Sigmoid colon (tissue), 6 donors: ENCODE measurements at regions not wholly inside any gene's neighbourhood (a gene's known extent, or its start where the extent isn't known, plus 50 kb on each side); places are given as distances from the start of the nearest gene placed in this dataset.
A peak's percentile ranks its signal among the peaks of the same experiment; 100 is the strongest.
"Not testable (repeated sequence)": the region's sequence is repeated elsewhere in the genome, so short reads cannot be mapped to it uniquely, and the experiment has no call there.

Experiments used
- DNase-seq: peaks from one replicate; pipeline ENCODE4 v3.0.0-alpha.2; 2019
- H3K27ac ChIP-seq, 4 donors: fragments of 200-600 bp; sonication (generic); one replicate each; pipeline ENCODE4 v1.5.1; 2016 to 2019; ENCODE audit warnings: mild to moderate bottlenecking in 1 of 4
- H3K27me3 ChIP-seq, 3 donors: fragments of 200-600 bp; sonication (generic); one replicate each; pipeline ENCODE4 v1.5.1; 2019; ENCODE audit warnings: mild to moderate bottlenecking in 1 of 3
- H3K36me3 ChIP-seq, 4 donors: fragments of 200-600 bp; sonication (generic); one replicate each; pipeline ENCODE4 v1.5.1; 2016 to 2019
- H3K4me1 ChIP-seq, 4 donors: fragments of 200-600 bp; sonication (generic); one replicate each; pipeline ENCODE4 v1.5.1; 2017 to 2019
- H3K4me3 ChIP-seq, 4 donors: fragments of 200-600 bp; sonication (generic); one replicate each; pipeline ENCODE4 v1.5.1; 2017 to 2019; ENCODE audit warnings: mild to moderate bottlenecking in 2 of 4, moderate library complexity in 1 of 4
- H3K9me3 ChIP-seq, 4 donors: fragments of 200-600 bp in 3 of 4; sonication (generic) in 3 of 4; one replicate each; pipeline versions ENCODE4 v1.5.1 to v1.6.1; 2013 to 2019
- CTCF ChIP-seq, 4 experiments: fragments of 450-650 bp in 3 of 4; fragments of 200-600 bp in 1 of 4; IDR thresholded peaks; one replicate each; pipeline ENCODE4 v1.5.1; 2016 to 2019; ENCODE audit warnings: antibody characterized with exemption in 4 of 4, mild to moderate bottlenecking in 3 of 4, moderate library complexity in 2 of 4
- EP300 ChIP-seq, 4 donors: sonication (generic); formaldehyde crosslinking; IDR thresholded peaks; one replicate each; pipeline ENCODE4 v1.6.1; 2017; ENCODE audit warnings: antibody characterized with exemption in 4 of 4
- POLR2A ChIP-seq, 2 donors: fragments of 450-650 bp; IDR thresholded peaks; one replicate each; pipeline ENCODE4 v1.6.1; 2016; ENCODE audit warnings: antibody characterized with exemption in 2 of 2, mild to moderate bottlenecking in 2 of 2, moderate library complexity in 2 of 2
- POLR2AphosphoS5 ChIP-seq, 4 donors: sonication (generic); formaldehyde crosslinking; IDR thresholded peaks; one replicate each; pipeline ENCODE4 v1.6.1; 2017; ENCODE audit warnings: antibody characterized with exemption in 4 of 4
- WGBS, 2 donors: extraction: QIAGEN DNeasy Blood & Tissue Kit; methylation state at CpG; one replicate each; pipeline ENCODE4 v1.1.7; 2013; 5-methylcytosine and 5-hydroxymethylcytosine counted together
- intact Hi-C: fragments of 100-400 bp; cut with DNase I; formaldehyde crosslinking; loops from one replicate; pipeline ENCODE4 v1.15.1; 2023
- donor health status: healthy with polysubstance abuse.
- donor health status: healthy.

- Histone ChIP-seq H3K9me3 (peaks cover 0 to 3% (median 0%) of the 10 kb centered on the region in 4 donors), H3K4me3 (no peak overlapping the region), H3K27me3 (no peaks in the 10 kb centered on the region), H3K36me3 (no peaks in the 10 kb centered on the region), H3K4me1 (no peaks in the 10 kb centered on the region), H3K27ac (no peak overlapping the region)
- no peak for TF ChIP-seq POLR2AphosphoS5 (IDR thresholded peaks at IDR 0.05)
- no peak for TF ChIP-seq POLR2A (IDR thresholded peaks at IDR 0.05)
- TF ChIP-seq CTCF (IDR thresholded peaks at IDR 0.05), result no peak
- TF ChIP-seq EP300 (IDR thresholded peaks at IDR 0.05), result no peak
- intact Hi-C loops, result no loop called here
- 93% methylated on average over 3 of the region's 3 CpGs for WGBS, 2 donors
- DNase-seq, result no peak
These were observed 115.6 kb downstream of the EOMES start for GRCh38 chr3:27606537-27606936.

DNA sequence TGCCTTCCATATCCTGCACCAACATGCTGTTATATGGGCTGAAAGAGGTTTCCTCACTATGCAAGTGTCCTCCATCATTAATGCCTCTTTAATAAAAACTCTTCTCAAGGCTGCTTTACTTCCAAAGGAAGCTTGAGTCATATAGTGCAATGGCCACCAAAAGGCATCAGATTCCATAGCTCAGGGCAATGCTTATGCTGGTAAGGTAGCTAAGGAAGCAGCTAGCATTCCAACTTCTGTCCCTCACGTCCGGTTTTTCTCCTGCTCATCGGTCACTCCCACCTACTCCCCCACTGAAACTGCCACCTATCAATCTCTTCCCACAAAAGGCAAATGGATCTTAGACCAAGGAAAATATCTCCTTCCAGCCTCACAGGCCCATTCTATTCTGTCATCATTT is 117.1 kb upstream of the SLC4A7 start:
- H3K4me3 ChIP-seq, intact Hi-C loops, H3K36me3 ChIP-seq, H3K27ac ChIP-seq, H3K9me3 ChIP-seq, DNase-seq, H3K27me3 ChIP-seq: not testable (repeated sequence)
- 96 to 98% methylated on average over 3 of the region's 3 CpGs for WGBS, 2 donors
- H3K4me1 ChIP-seq, result peaks cover 0 to 12% (median 10%) of the 10 kb centered on the region in 4 donors

DNA sequence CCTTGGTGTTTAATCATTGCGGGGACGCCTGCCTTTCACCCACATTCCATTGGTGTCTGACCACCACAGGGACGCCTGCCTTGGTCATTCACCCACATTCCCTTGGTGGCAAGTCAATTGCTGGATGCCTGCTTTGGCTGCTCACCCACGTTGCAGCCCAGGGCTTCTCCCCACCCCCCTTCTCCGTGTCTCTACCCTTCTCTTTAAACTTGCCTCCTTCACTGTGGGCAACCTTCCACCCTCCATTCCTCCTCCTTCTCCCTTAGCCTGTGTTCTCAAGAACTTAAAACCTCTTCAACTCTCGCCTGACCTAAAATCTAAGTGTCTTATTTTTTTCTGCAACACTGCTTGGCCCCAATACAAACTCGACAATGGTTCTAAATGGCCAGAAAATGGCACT is 115.6 kb upstream of the SLC4A7 start:
- H3K36me3 ChIP-seq, H3K4me3 ChIP-seq, H3K27ac ChIP-seq, H3K9me3 ChIP-seq, intact Hi-C loops, H3K27me3 ChIP-seq, DNase-seq: not testable (repeated sequence)
- WGBS, 2 donors, result 91 to 93% methylated on average over 7 of the region's 7 CpGs
- H3K4me1 ChIP-seq, result peaks cover 0 to 26% (median 18%) of the 10 kb centered on the region in 4 donors

DNA sequence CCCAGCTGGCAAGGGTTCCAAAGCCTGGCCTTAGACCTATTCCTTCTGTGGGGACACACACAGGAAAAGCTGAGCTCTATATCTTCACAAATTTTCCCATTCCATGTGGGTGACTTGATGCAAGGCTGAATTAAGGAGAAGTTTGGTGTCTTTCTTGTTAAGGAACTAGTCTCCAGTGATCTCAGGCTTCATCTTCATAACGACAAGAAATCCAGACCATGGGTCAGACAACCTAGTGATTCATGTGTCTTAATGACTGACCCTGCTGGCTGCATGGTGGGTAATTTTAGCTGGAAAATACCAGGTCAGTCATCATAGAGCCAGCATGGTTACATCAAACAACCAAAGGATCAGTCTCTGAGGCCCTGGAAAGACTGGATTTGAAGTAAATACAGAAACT is 112.7 kb upstream of the SLC4A7 start:
- no peaks in the 10 kb centered on the region for H3K36me3 ChIP-seq
- peaks cover 0 to 3% (median 0%) of the 10 kb centered on the region in 4 donors for H3K9me3 ChIP-seq
- TF ChIP-seq EP300 (IDR thresholded peaks at IDR 0.05) (no peak), CTCF (IDR thresholded peaks at IDR 0.05) (no peak), POLR2A (IDR thresholded peaks at IDR 0.05) (no peak), POLR2AphosphoS5 (IDR thresholded peaks at IDR 0.05) (no peak)
- intact Hi-C loops, result no loop called here
- H3K4me3 ChIP-seq, result no peak overlapping the region
- WGBS, 2 donors, result 72 to 82% methylated on average over 1 of the region's 1 CpG
- no peaks in the 10 kb centered on the region for H3K27me3 ChIP-seq
- H3K4me1 ChIP-seq, result peaks cover 0 to 37% (median 27%) of the 10 kb centered on the region in 4 donors
- DNase-seq, result no peak
- peak overlapping the region in 2 of 4 donors; percentile 25 to 43 for H3K27ac ChIP-seq

DNA sequence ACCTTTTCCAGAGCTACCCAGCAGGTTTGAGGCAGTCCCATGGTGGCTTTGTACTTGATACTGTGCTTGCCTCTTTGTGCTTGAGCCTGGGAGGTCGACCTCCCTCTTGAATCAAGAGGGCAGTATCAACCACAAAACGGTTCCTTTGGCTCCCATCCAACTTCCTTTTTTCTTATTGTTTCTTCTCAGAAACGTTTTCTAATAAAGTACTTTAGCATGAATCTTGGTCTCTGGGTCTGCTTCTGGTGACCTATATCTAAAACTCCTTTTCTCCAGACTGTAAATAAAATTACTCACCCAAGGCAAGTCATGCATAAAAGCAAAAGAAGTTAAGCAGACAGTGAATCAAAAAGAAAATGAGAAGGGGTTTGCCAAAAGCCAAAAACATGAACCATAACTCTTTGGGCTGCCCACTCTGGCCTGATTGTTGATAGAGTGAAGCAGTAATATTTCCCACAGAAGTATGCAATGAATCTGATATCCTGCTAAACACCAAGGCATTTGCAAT is 112.2 kb upstream of the SLC4A7 start:
- Histone ChIP-seq H3K4me1 (peaks cover 0 to 41% (median 32%) of the 10 kb centered on the region in 4 donors), H3K36me3 (no peaks in the 10 kb centered on the region), H3K9me3 (no peaks in the 10 kb centered on the region), H3K27me3 (no peaks in the 10 kb centered on the region), H3K4me3 (no peak overlapping the region), H3K27ac (peak overlapping the region in 3 of 4 donors; percentile 6 to 43 (median 25))
- intact Hi-C loops, result no loop called here
- TF ChIP-seq EP300 (IDR thresholded peaks at IDR 0.05) (no peak), POLR2AphosphoS5 (IDR thresholded peaks at IDR 0.05) (no peak), CTCF (IDR thresholded peaks at IDR 0.05) (no peak), POLR2A (IDR thresholded peaks at IDR 0.05) (no peak)
- no peak for DNase-seq
- WGBS, 2 donors, result 4 to 15% methylated on average over 3 of the region's 3 CpGs

- Histone ChIP-seq H3K4me3 (no peak overlapping the region), H3K4me1 (peaks cover 0 to 58% (median 50%) of the 10 kb centered on the region in 4 donors), H3K9me3 (no peaks in the 10 kb centered on the region), H3K36me3 (no peaks in the 10 kb centered on the region), H3K27ac (peak overlapping the region in 3 of 4 donors; percentile 42 to 58 (median 48)), H3K27me3 (no peaks in the 10 kb centered on the region)
- TF ChIP-seq CTCF (IDR thresholded peaks at IDR 0.05), result no peak
- TF ChIP-seq EP300 (IDR thresholded peaks at IDR 0.05), result no peak
- TF ChIP-seq POLR2AphosphoS5 (IDR thresholded peaks at IDR 0.05), result no peak
- TF ChIP-seq POLR2A (IDR thresholded peaks at IDR 0.05), result no peak
- DNase-seq, result no peak
- WGBS, 2 donors, result 68 to 77% methylated on average over 1 of the region's 1 CpG
- intact Hi-C loops, result loop anchor here (5.0 kb wide), 1 partner anchor 38 kb away; no protein-coding TSS in a partner anchor
These were observed 110.0 kb upstream of the SLC4A7 start for GRCh38 chr3:27594096-27594690.
